NB4 (cell line): ENCODE measurements at regions not wholly inside any gene's neighbourhood (a gene's known extent, or its start where the extent isn't known, plus 50 kb on each side); places are given as distances from the start of the nearest gene placed in this dataset.

ENCODE experiments used
- DNase-seq: peaks from one replicate; pipeline ENCODE4 v3.0.0; 2010; ENCODE audit warnings: low read depth
- H3K4me3 ChIP-seq: one replicate; pipeline ENCODE4 v1.5.1; 2011; ENCODE audit warnings: mild to moderate bottlenecking, low read depth, low read length, moderate library complexity
- MAX ChIP-seq: IDR thresholded peaks from 2 replicates; pipeline ENCODE4 v1.6.1; 2011; ENCODE audit warnings: low read depth, low read length
- MYC ChIP-seq: IDR thresholded peaks from 2 replicates; pipeline ENCODE4 v1.6.1; 2011; ENCODE audit warnings: low read depth, low read length
- POLR2A ChIP-seq: IDR thresholded peaks from 2 replicates; pipeline ENCODE4 v1.6.1; 2011; ENCODE audit warnings: mild to moderate bottlenecking; ENCODE audit not compliant: insufficient read length; ENCODE audit errors: extremely low read depth
- TF ChIP-seq, protein P1 (sequence below): IDR thresholded peaks from one replicate; pipeline ENCODE4 v1.5.1; 2012; ENCODE audit warnings: low read depth, low read length

DNA sequence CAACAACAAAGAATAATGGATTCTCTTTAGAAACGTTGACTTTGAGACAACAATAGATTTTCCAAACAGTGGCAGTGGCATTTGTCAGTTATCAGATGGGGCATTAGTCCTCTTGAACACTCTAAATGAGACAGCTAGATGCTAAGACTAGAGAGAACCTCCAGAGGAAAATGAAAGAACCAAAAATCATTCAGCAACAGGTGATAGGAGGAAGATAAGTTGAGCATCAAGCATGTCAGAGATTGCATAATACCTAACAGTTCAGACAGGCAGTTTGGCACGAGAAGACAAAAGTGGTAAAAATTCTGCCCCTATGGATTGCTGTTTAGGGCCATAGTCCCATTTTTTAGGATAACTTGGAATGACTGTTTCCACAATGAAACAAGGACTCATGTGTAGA lies 67.9 kb upstream of the NOL4 start:
- no peak overlapping the region for H3K4me3 ChIP-seq
- DNase-seq, result no peak
- TF ChIP-seq MYC, result no peak
- no peak for TF ChIP-seq POLR2A
- TF ChIP-seq MAX, result no peak
- TF ChIP-seq, protein P1, sequence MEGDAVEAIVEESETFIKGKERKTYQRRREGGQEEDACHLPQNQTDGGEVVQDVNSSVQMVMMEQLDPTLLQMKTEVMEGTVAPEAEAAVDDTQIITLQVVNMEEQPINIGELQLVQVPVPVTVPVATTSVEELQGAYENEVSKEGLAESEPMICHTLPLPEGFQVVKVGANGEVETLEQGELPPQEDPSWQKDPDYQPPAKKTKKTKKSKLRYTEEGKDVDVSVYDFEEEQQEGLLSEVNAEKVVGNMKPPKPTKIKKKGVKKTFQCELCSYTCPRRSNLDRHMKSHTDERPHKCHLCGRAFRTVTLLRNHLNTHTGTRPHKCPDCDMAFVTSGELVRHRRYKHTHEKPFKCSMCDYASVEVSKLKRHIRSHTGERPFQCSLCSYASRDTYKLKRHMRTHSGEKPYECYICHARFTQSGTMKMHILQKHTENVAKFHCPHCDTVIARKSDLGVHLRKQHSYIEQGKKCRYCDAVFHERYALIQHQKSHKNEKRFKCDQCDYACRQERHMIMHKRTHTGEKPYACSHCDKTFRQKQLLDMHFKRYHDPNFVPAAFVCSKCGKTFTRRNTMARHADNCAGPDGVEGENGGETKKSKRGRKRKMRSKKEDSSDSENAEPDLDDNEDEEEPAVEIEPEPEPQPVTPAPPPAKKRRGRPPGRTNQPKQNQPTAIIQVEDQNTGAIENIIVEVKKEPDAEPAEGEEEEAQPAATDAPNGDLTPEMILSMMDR, result no peak

DNA sequence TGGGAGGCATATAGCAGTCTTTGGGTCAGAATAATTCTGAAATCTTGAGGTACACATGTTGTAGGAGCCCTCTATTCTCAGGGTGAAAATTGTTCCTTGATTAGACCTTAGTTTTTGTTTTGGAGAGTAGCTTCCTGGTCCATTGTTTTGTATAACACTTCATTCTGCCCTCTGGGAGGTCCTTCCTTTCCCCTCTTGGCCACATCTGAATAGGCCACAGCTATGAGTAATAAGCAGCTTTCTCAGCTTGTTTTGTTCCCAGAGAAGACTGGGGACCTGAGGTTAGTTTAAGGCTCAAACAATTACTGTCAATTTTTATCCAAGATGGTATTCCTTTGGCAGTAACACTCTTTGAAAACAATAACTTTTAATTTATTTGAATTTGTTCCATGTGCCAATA lies 72.6 kb upstream of the NOL4 start:
- no peak for DNase-seq
- H3K4me3 ChIP-seq, result no peak overlapping the region
- TF ChIP-seq MYC (no peak), POLR2A (no peak), MAX (no peak)
- TF ChIP-seq, protein P1, result no peak

DNA sequence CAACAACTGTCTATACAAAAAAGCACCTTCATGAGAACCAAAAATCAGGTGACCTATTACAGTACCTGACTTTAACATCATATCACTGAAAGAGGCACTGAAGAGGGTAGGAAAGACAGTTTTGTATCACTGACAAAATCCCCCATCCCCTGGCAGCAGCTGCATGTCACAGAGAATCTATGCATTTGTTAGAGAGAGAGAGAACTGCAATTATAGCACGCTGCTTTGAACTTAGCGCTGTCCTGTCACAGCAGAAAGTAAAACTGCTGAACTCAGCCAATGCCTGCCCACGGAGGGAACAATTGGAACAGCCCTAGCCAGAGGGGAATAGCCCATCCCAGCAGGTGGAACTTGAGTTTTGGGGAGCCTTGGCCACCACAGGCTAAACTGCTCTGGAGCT lies 75.1 kb upstream of the NOL4 start:
- DNase-seq, result no peak
- no peak overlapping the region for H3K4me3 ChIP-seq
- TF ChIP-seq, protein P1, result no peak
- TF ChIP-seq POLR2A (no peak), MYC (no peak), MAX (no peak)

DNA sequence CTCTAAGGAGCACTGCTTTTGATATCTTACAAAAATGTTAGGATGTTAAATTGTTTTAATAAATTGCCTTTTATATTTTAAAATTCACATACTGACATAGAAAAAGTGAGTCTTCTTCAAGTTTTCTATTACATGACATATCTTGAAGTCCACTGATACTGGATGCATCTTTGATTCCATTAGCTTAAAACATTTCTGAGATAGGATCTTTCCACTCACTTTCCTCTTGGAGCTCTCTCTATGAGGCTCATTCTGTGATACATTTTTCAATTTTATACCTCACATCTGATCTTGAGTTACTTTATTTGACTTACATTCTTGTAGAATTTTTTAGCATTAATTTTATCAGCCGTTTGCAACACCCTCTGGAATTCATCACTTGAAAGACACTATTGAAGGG lies 86.8 kb upstream of the NOL4 start:
- no peak overlapping the region for H3K4me3 ChIP-seq
- DNase-seq, result no peak
- TF ChIP-seq, protein P1, result no peak
- TF ChIP-seq MAX (no peak), MYC (no peak), POLR2A (no peak)

- TF ChIP-seq POLR2A (no peak), MAX (no peak), MYC (no peak)
- TF ChIP-seq, protein P1, result no peak
- H3K4me3 ChIP-seq, result no peak overlapping the region
- DNase-seq, result no peak
Observed at GRCh38 chr18:34314847-34315246, 90.1 kb upstream of the NOL4 start.
